GM12891 (cell line): ENCODE measurements at regions not wholly inside any gene's neighbourhood (a gene's known extent, or its start where the extent isn't known, plus 50 kb on each side); places are given as distances from the start of the nearest gene placed in this dataset.

Experiments
- PAX5 ChIP-seq: IDR thresholded peaks from 2 replicates; pipeline ENCODE4 v1.6.1; 2011; ENCODE audit warnings: low read length, moderate library complexity, mild to moderate bottlenecking; ENCODE audit not compliant: insufficient read depth, severe bottlenecking
- POLR2A ChIP-seq: IDR thresholded peaks from 2 replicates; pipeline ENCODE4 v1.6.1; 2011; ENCODE audit warnings: low read depth, low read length, control low read depth
- POLR2AphosphoS5 ChIP-seq: IDR thresholded peaks from 2 replicates; pipeline ENCODE4 v1.6.1; 2011; ENCODE audit warnings: low read depth, low read length, control low read depth
- POU2F2 ChIP-seq: IDR thresholded peaks from 2 replicates; pipeline ENCODE4 v1.6.1; 2011; ENCODE audit warnings: low read depth, mild to moderate bottlenecking, control low read depth, low read length, moderate library complexity
- SPI1 ChIP-seq: IDR thresholded peaks from 2 replicates; pipeline ENCODE4 v1.6.1; 2011; ENCODE audit warnings: low read depth, low read length, control low read depth
- TAF1 ChIP-seq: IDR thresholded peaks from 2 replicates; pipeline ENCODE4 v1.6.1; 2011; ENCODE audit warnings: low read depth, low read length, control low read depth

DNA sequence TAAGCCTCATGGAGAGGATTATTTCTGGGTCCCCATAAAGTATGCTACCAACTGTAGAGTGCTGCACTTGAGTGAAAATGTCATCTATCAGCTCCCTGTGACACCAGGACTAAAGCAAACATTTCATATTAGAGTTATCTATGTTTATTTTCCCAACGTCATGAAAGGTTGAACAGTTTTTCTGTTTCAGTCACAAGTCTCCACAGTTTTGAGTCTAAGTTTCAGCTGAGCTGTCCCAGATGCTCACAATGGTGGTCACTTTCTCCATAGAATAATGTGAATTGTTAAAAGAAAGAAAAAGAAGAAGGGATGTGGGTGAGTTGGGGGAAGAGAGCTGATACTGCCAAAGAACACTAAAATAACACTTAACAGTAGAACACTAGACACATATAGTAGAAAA is 126.3 kb upstream of the C9orf72 start:
- TF ChIP-seq POLR2A (no peak), POLR2AphosphoS5 (no peak), TAF1 (no peak), SPI1 (no peak), POU2F2 (no peak), PAX5 (no peak)
